Endodermal cell (in vitro differentiated cells): ENCODE measurements at regions not wholly inside any gene's neighbourhood (a gene's known extent, or its start where the extent isn't known, plus 50 kb on each side); places are given as distances from the start of the nearest gene placed in this dataset.

Source experiments
- DNase-seq: peaks from one replicate; pipeline ENCODE4 v3.0.0-alpha.2; 2017
- H3K27ac ChIP-seq: 2 replicates; pipeline ENCODE4 v1.5.1; 2013; ENCODE audit warnings: mild to moderate bottlenecking, low read depth, low read length, moderate library complexity
- H3K27me3 ChIP-seq: 2 replicates; pipeline ENCODE4 v1.6.1; 2013; ENCODE audit warnings: mild to moderate bottlenecking, low read length, moderate library complexity; ENCODE audit not compliant: insufficient read depth, control insufficient read depth, poor library complexity, severe bottlenecking
- H3K36me3 ChIP-seq: 2 replicates; pipeline ENCODE4 v1.7.0; 2013; ENCODE audit warnings: mild to moderate bottlenecking, low read length, moderate library complexity; ENCODE audit not compliant: control insufficient read depth, insufficient read depth
- H3K4me1 ChIP-seq: one replicate; pipeline ENCODE4 v1.7.0; 2013; ENCODE audit warnings: low read length; ENCODE audit not compliant: control insufficient read depth, insufficient read depth
- H3K4me3 ChIP-seq: 2 replicates; pipeline ENCODE4 v1.5.1; 2013; ENCODE audit warnings: mild to moderate bottlenecking, low read length, moderate library complexity
- H3K9ac ChIP-seq: 2 replicates; pipeline ENCODE4 v1.6.1; 2013; ENCODE audit warnings: mild to moderate bottlenecking, low read length, moderate library complexity; ENCODE audit not compliant: poor library complexity, severe bottlenecking; ENCODE audit errors: extremely low read depth
- H3K9me3 ChIP-seq: 2 replicates; pipeline ENCODE4 v1.6.1; 2013; ENCODE audit warnings: mild to moderate bottlenecking, low read length, moderate library complexity; ENCODE audit not compliant: control insufficient read depth
- H3K27ac Mint-ChIP-seq: 2 replicates; pipeline ENCODE4 v1.8.0; 2020; ENCODE audit warnings: mixed read lengths
- H3K27me3 Mint-ChIP-seq: 2 replicates; pipeline ENCODE4 v1.8.0; 2021; ENCODE audit warnings: mild to moderate bottlenecking, mixed read lengths; ENCODE audit not compliant: insufficient read depth
- H3K36me3 Mint-ChIP-seq: 2 replicates; pipeline ENCODE4 v1.8.0; 2020; ENCODE audit warnings: low read depth, mixed read lengths
- H3K4me1 Mint-ChIP-seq: 2 replicates; pipeline ENCODE4 v1.8.0; 2020; ENCODE audit warnings: mixed read lengths
- H3K4me3 Mint-ChIP-seq: 2 replicates; pipeline ENCODE4 v1.8.0; 2020; ENCODE audit warnings: mild to moderate bottlenecking, moderate library complexity, mixed read lengths
- H3K9me3 Mint-ChIP-seq: 2 replicates; pipeline ENCODE4 v1.8.0; 2020; ENCODE audit warnings: mild to moderate bottlenecking, mixed read lengths
- CTCF ChIP-seq: fragments of 200-600 bp; sonication (generic); conservative IDR thresholded peaks from 2 replicates; pipeline ENCODE4 v1.5.0; 2021; ENCODE audit warnings: antibody characterized with exemption, mild to moderate bottlenecking
- WGBS, 2 experiments: methylation state at CpG; one replicate each; pipeline versions ENCODE4 v1.1.5 to v1.1.7; 2013; ENCODE audit warnings: missing lambda C conversion rate in 2 of 2, mixed read lengths in 1 of 2; ENCODE audit not compliant: insufficient coverage in 1 of 2, insufficient read length in 1 of 2; 5-methylcytosine and 5-hydroxymethylcytosine counted together

- Histone ChIP-seq H3K9me3 (no peaks in the 10 kb centered on the region), H3K36me3 (no peaks in the 10 kb centered on the region), H3K27me3 (no peaks in the 10 kb centered on the region), H3K27ac (no peak overlapping the region), H3K9ac (no peak overlapping the region), H3K4me3 (no peak overlapping the region), H3K4me1 (no peaks in the 10 kb centered on the region)
- no peak for DNase-seq
- no peaks in the 10 kb centered on the region for H3K36me3 Mint-ChIP-seq
- no peaks in the 10 kb centered on the region for H3K4me1 Mint-ChIP-seq
- no peak overlapping the region for H3K27ac Mint-ChIP-seq
- 80 to 100% methylated on average over 1 to 2 of the region's 2 CpGs for WGBS, 2 experiments
- H3K27me3 Mint-ChIP-seq = no peaks in the 10 kb centered on the region
- H3K9me3 Mint-ChIP-seq = no peaks in the 10 kb centered on the region
- no peak for TF ChIP-seq CTCF
- H3K4me3 Mint-ChIP-seq = no peak overlapping the region
Measured at GRCh38 chr9:12503606-12504122, 189.5 kb upstream of the TYRP1 start.

- H3K36me3 Mint-ChIP-seq = no peaks in the 10 kb centered on the region
- Histone ChIP-seq H3K36me3 (no peaks in the 10 kb centered on the region), H3K4me1 (no peaks in the 10 kb centered on the region), H3K9ac (no peak overlapping the region), H3K27me3 (no peaks in the 10 kb centered on the region), H3K27ac (no peak overlapping the region), H3K4me3 (no peak overlapping the region), H3K9me3 (no peaks in the 10 kb centered on the region)
- TF ChIP-seq CTCF = no peak
- 86 to 100% methylated on average over 1 to 3 of the region's 3 CpGs for WGBS, 2 experiments
- no peaks in the 10 kb centered on the region for H3K4me1 Mint-ChIP-seq
- no peaks in the 10 kb centered on the region for H3K9me3 Mint-ChIP-seq
- no peaks in the 10 kb centered on the region for H3K27me3 Mint-ChIP-seq
- H3K27ac Mint-ChIP-seq = no peak overlapping the region
- no peak overlapping the region for H3K4me3 Mint-ChIP-seq
- no peak for DNase-seq
Measured at GRCh38 chr9:12510551-12510950, 182.6 kb upstream of the TYRP1 start.

- Mint-ChIP-seq H3K36me3 (no peaks in the 10 kb centered on the region), H3K9me3 (no peaks in the 10 kb centered on the region), H3K27ac (no peak overlapping the region), H3K4me3 (no peak overlapping the region), H3K27me3 (no peaks in the 10 kb centered on the region), H3K4me1 (no peaks in the 10 kb centered on the region)
- DNase-seq = no peak
- Histone ChIP-seq H3K27ac (no peak overlapping the region), H3K36me3 (no peaks in the 10 kb centered on the region), H3K9ac (no peak overlapping the region), H3K9me3 (no peaks in the 10 kb centered on the region), H3K27me3 (no peaks in the 10 kb centered on the region), H3K4me1 (no peaks in the 10 kb centered on the region), H3K4me3 (no peak overlapping the region)
- TF ChIP-seq CTCF = no peak
- WGBS, 2 experiments = 80% methylated on average over 1 of the region's 1 CpG; no CpG with 5 or more reads in 1 of the 2 experiments
Measured at GRCh38 chr9:12511726-12512125, 181.5 kb upstream of the TYRP1 start.
